ENCODE measurements at regions not wholly inside any gene's neighbourhood (a gene's known extent, or its start where the extent isn't known, plus 50 kb on each side); places are given as distances from the start of the nearest gene placed in this dataset.

GRCh38 chr6:50921968-50922367 lies 103.3 kb downstream of the TFAP2B start:
- Histone ChIP-seq H2AK5ac (ENCODE audit: low read length) (no peak overlapping the region), H3K4me3 (ENCODE audit: low read length) (no peak overlapping the region), H3K9ac (ENCODE audit: low read length) (no peak overlapping the region), H2BK15ac (replicated peaks; ENCODE audit: low read depth) (no peak overlapping the region), H2BK120ac (ENCODE audit: low read depth, low read length) (no peak overlapping the region), H3K79me1 (ENCODE audit: low read length) (no peaks in the 10 kb centered on the region), H4K5ac (ENCODE audit: low read length) (no peak overlapping the region), H3K79me2 (ENCODE audit: control insufficient read depth, insufficient read depth, low read length) (no peaks in the 10 kb centered on the region), H3K56ac (ENCODE audit: low read length) (no peak overlapping the region), H3K18ac (ENCODE audit: low read length) (no peak overlapping the region), H3K4ac (ENCODE audit: low read depth, low read length) (no peak overlapping the region), H3K36me3 (ENCODE audit: control insufficient read depth, insufficient read depth, low read length) (no peaks in the 10 kb centered on the region), H3K27ac (ENCODE audit: low read depth, low read length) (no peak overlapping the region), H2BK5ac (ENCODE audit: low read length) (no peak overlapping the region), H3K23ac (ENCODE audit: low read length) (no peak overlapping the region), H3K4me1 (ENCODE audit: control insufficient read depth, low read depth, low read length) (no peaks in the 10 kb centered on the region), H3K27me3 (ENCODE audit: insufficient read depth, low read length, poor library complexity) (no peaks in the 10 kb centered on the region), H3K4me2 (ENCODE audit: low read length) (no peak overlapping the region), H4K8ac (ENCODE audit: low read depth, low read length) (no peak overlapping the region)
- no peak for DNase-seq
- WGBS (ENCODE audit: extremely low coverage, insufficient coverage, low lambda C conversion rate), result no CpG with 5 or more reads among the region's 4 CpGs

- Histone ChIP-seq H4K8ac (ENCODE audit: low read depth, low read length) (no peak overlapping the region), H3K27me3 (ENCODE audit: insufficient read depth, low read length, poor library complexity) (no peaks in the 10 kb centered on the region), H2AK5ac (ENCODE audit: low read length) (no peak overlapping the region), H3K4ac (ENCODE audit: low read depth, low read length) (no peak overlapping the region), H2BK15ac (replicated peaks; ENCODE audit: low read depth) (no peak overlapping the region), H3K56ac (ENCODE audit: low read length) (no peak overlapping the region), H3K23ac (ENCODE audit: low read length) (no peak overlapping the region), H4K5ac (ENCODE audit: low read length) (no peak overlapping the region), H3K9ac (ENCODE audit: low read length) (no peak overlapping the region), H3K79me1 (ENCODE audit: low read length) (no peaks in the 10 kb centered on the region), H3K79me2 (ENCODE audit: control insufficient read depth, insufficient read depth, low read length) (no peaks in the 10 kb centered on the region), H3K4me3 (ENCODE audit: low read length) (no peak overlapping the region), H2BK5ac (ENCODE audit: low read length) (no peak overlapping the region), H3K27ac (ENCODE audit: low read depth, low read length) (no peak overlapping the region), H3K4me1 (ENCODE audit: control insufficient read depth, low read depth, low read length) (no peaks in the 10 kb centered on the region), H3K18ac (ENCODE audit: low read length) (peak overlapping the region; percentile 28), H3K36me3 (ENCODE audit: control insufficient read depth, insufficient read depth, low read length) (no peaks in the 10 kb centered on the region), H2BK120ac (ENCODE audit: low read depth, low read length) (no peak overlapping the region), H3K4me2 (ENCODE audit: low read length) (no peak overlapping the region)
- WGBS (ENCODE audit: extremely low coverage, insufficient coverage, low lambda C conversion rate), result no CpG with 5 or more reads among the region's 1 CpG
- DNase-seq, result no peak
These were observed 104.2 kb downstream of the TFAP2B start for GRCh38 chr6:50922579-50923525.

- H3K9ac ChIP-seq (ENCODE audit: low read length), result no peak overlapping the region
- H3K27me3 ChIP-seq (ENCODE audit: insufficient read depth, low read length, poor library complexity), result no peaks in the 10 kb centered on the region
- H3K4me2 ChIP-seq (ENCODE audit: low read length), result no peak overlapping the region
- no peaks in the 10 kb centered on the region for H3K79me1 ChIP-seq (ENCODE audit: low read length)
- DNase-seq, result no peak
- no peak overlapping the region for H2BK5ac ChIP-seq (ENCODE audit: low read length)
- H2BK15ac ChIP-seq (replicated peaks; ENCODE audit: low read depth), result no peak overlapping the region
- H3K56ac ChIP-seq (ENCODE audit: low read length), result no peak overlapping the region
- no peak overlapping the region for H3K4me3 ChIP-seq (ENCODE audit: low read length)
- no peaks in the 10 kb centered on the region for H3K4me1 ChIP-seq (ENCODE audit: control insufficient read depth, low read depth, low read length)
- H3K36me3 ChIP-seq (ENCODE audit: control insufficient read depth, insufficient read depth, low read length), result no peaks in the 10 kb centered on the region
- no CpG with 5 or more reads among the region's 3 CpGs for WGBS (ENCODE audit: extremely low coverage, insufficient coverage, low lambda C conversion rate)
- no peak overlapping the region for H2AK5ac ChIP-seq (ENCODE audit: low read length)
- no peak overlapping the region for H4K5ac ChIP-seq (ENCODE audit: low read length)
- no peak overlapping the region for H3K4ac ChIP-seq (ENCODE audit: low read depth, low read length)
- no peak overlapping the region for H3K27ac ChIP-seq (ENCODE audit: low read depth, low read length)
- no peak overlapping the region for H2BK120ac ChIP-seq (ENCODE audit: low read depth, low read length)
- no peak overlapping the region for H3K23ac ChIP-seq (ENCODE audit: low read length)
- no peak overlapping the region for H3K18ac ChIP-seq (ENCODE audit: low read length)
- no peaks in the 10 kb centered on the region for H3K79me2 ChIP-seq (ENCODE audit: control insufficient read depth, insufficient read depth, low read length)
- H4K8ac ChIP-seq (ENCODE audit: low read depth, low read length), result no peak overlapping the region
These were observed 106.1 kb downstream of the TFAP2B start for GRCh38 chr6:50924758-50925157.

- peak; percentile 78 for DNase-seq
- H3K4me3 ChIP-seq (ENCODE audit: low read length), result no peak overlapping the region
- H3K4me2 ChIP-seq (ENCODE audit: low read length), result no peak overlapping the region
- H3K4ac ChIP-seq (ENCODE audit: low read depth, low read length), result no peak overlapping the region
- H2AK5ac ChIP-seq (ENCODE audit: low read length), result no peak overlapping the region
- no peak overlapping the region for H3K56ac ChIP-seq (ENCODE audit: low read length)
- H2BK5ac ChIP-seq (ENCODE audit: low read length), result no peak overlapping the region
- H3K36me3 ChIP-seq (ENCODE audit: control insufficient read depth, insufficient read depth, low read length), result no peaks in the 10 kb centered on the region
- H3K27me3 ChIP-seq (ENCODE audit: insufficient read depth, low read length, poor library complexity), result no peaks in the 10 kb centered on the region
- H3K4me1 ChIP-seq (ENCODE audit: control insufficient read depth, low read depth, low read length), result no peaks in the 10 kb centered on the region
- no peak overlapping the region for H2BK120ac ChIP-seq (ENCODE audit: low read depth, low read length)
- no peak overlapping the region for H4K8ac ChIP-seq (ENCODE audit: low read depth, low read length)
- no peak overlapping the region for H3K18ac ChIP-seq (ENCODE audit: low read length)
- no peak overlapping the region for H2BK15ac ChIP-seq (replicated peaks; ENCODE audit: low read depth)
- H3K9ac ChIP-seq (ENCODE audit: low read length), result no peak overlapping the region
- no peak overlapping the region for H4K5ac ChIP-seq (ENCODE audit: low read length)
- no peaks in the 10 kb centered on the region for H3K79me2 ChIP-seq (ENCODE audit: control insufficient read depth, insufficient read depth, low read length)
- H3K79me1 ChIP-seq (ENCODE audit: low read length), result no peaks in the 10 kb centered on the region
- no peak overlapping the region for H3K23ac ChIP-seq (ENCODE audit: low read length)
- no peak overlapping the region for H3K27ac ChIP-seq (ENCODE audit: low read depth, low read length)
These were observed 106.9 kb downstream of the TFAP2B start for GRCh38 chr6:50925548-50925947.

- H4K8ac ChIP-seq (ENCODE audit: low read depth, low read length), result no peak overlapping the region
- H3K18ac ChIP-seq (ENCODE audit: low read length), result no peak overlapping the region
- H3K4me3 ChIP-seq (ENCODE audit: low read length), result no peak overlapping the region
- H2BK15ac ChIP-seq (replicated peaks; ENCODE audit: low read depth), result no peak overlapping the region
- peak; percentile 42 for DNase-seq
- no peak overlapping the region for H4K5ac ChIP-seq (ENCODE audit: low read length)
- no peaks in the 10 kb centered on the region for H3K79me1 ChIP-seq (ENCODE audit: low read length)
- no peak overlapping the region for H2AK5ac ChIP-seq (ENCODE audit: low read length)
- no CpG with 5 or more reads among the region's 2 CpGs for WGBS (ENCODE audit: extremely low coverage, insufficient coverage, low lambda C conversion rate)
- no peak overlapping the region for H3K27ac ChIP-seq (ENCODE audit: low read depth, low read length)
- H3K4me2 ChIP-seq (ENCODE audit: low read length), result no peak overlapping the region
- H3K23ac ChIP-seq (ENCODE audit: low read length), result no peak overlapping the region
- no peaks in the 10 kb centered on the region for H3K79me2 ChIP-seq (ENCODE audit: control insufficient read depth, insufficient read depth, low read length)
- no peaks in the 10 kb centered on the region for H3K36me3 ChIP-seq (ENCODE audit: control insufficient read depth, insufficient read depth, low read length)
- H3K27me3 ChIP-seq (ENCODE audit: insufficient read depth, low read length, poor library complexity), result no peaks in the 10 kb centered on the region
- H2BK120ac ChIP-seq (ENCODE audit: low read depth, low read length), result no peak overlapping the region
- H3K4ac ChIP-seq (ENCODE audit: low read depth, low read length), result no peak overlapping the region
- no peak overlapping the region for H3K9ac ChIP-seq (ENCODE audit: low read length)
- H3K4me1 ChIP-seq (ENCODE audit: control insufficient read depth, low read depth, low read length), result no peaks in the 10 kb centered on the region
- H3K56ac ChIP-seq (ENCODE audit: low read length), result no peak overlapping the region
- no peak overlapping the region for H2BK5ac ChIP-seq (ENCODE audit: low read length)
These were observed 107.3 kb downstream of the TFAP2B start for GRCh38 chr6:50925981-50926380.

- no peak overlapping the region for H2BK15ac ChIP-seq (replicated peaks; ENCODE audit: low read depth)
- no peak overlapping the region for H3K9ac ChIP-seq (ENCODE audit: low read length)
- H3K23ac ChIP-seq (ENCODE audit: low read length), result no peak overlapping the region
- no peaks in the 10 kb centered on the region for H3K36me3 ChIP-seq (ENCODE audit: control insufficient read depth, insufficient read depth, low read length)
- no peak overlapping the region for H3K27ac ChIP-seq (ENCODE audit: low read depth, low read length)
- no peak overlapping the region for H3K4ac ChIP-seq (ENCODE audit: low read depth, low read length)
- WGBS (ENCODE audit: extremely low coverage, insufficient coverage, low lambda C conversion rate), result no CpG with 5 or more reads among the region's 3 CpGs
- no peak overlapping the region for H2BK120ac ChIP-seq (ENCODE audit: low read depth, low read length)
- H3K56ac ChIP-seq (ENCODE audit: low read length), result no peak overlapping the region
- no peak overlapping the region for H3K4me2 ChIP-seq (ENCODE audit: low read length)
- no peak overlapping the region for H2BK5ac ChIP-seq (ENCODE audit: low read length)
- no peak overlapping the region for H3K4me3 ChIP-seq (ENCODE audit: low read length)
- H3K4me1 ChIP-seq (ENCODE audit: control insufficient read depth, low read depth, low read length), result no peaks in the 10 kb centered on the region
- H4K5ac ChIP-seq (ENCODE audit: low read length), result no peak overlapping the region
- peak; percentile 3 for DNase-seq
- no peak overlapping the region for H2AK5ac ChIP-seq (ENCODE audit: low read length)
- H3K79me1 ChIP-seq (ENCODE audit: low read length), result no peaks in the 10 kb centered on the region
- no peak overlapping the region for H4K8ac ChIP-seq (ENCODE audit: low read depth, low read length)
- no peaks in the 10 kb centered on the region for H3K27me3 ChIP-seq (ENCODE audit: insufficient read depth, low read length, poor library complexity)
- H3K79me2 ChIP-seq (ENCODE audit: control insufficient read depth, insufficient read depth, low read length), result no peaks in the 10 kb centered on the region
- no peak overlapping the region for H3K18ac ChIP-seq (ENCODE audit: low read length)
These were observed 109.1 kb downstream of the TFAP2B start for GRCh38 chr6:50927800-50928199.

Data from mesendoderm (in vitro differentiated cells).